SK-N-SH (cell line): ENCODE measurements at regions not wholly inside any gene's neighbourhood (a gene's known extent, or its start where the extent isn't known, plus 50 kb on each side); places are given as distances from the start of the nearest gene placed in this dataset.

ENCODE experiments used
- CTCF ChIP-seq: fragments of 200-600 bp; sonication (generic); IDR thresholded peaks from 2 replicates; pipeline ENCODE4 v1.6.1; 2017; ENCODE audit warnings: antibody characterized with exemption, mild to moderate bottlenecking, moderate library complexity
- ELF1 ChIP-seq: IDR thresholded peaks from 2 replicates; pipeline ENCODE4 v1.4.0; 2012
- FOXM1 ChIP-seq: IDR thresholded peaks from 2 replicates; pipeline ENCODE4 v1.4.0; 2012; ENCODE audit warnings: low read depth, mild to moderate bottlenecking
- GABPA ChIP-seq: IDR thresholded peaks from 2 replicates; pipeline ENCODE4 v1.4.0; 2012; ENCODE audit warnings: low read depth, mild to moderate bottlenecking
- MAX ChIP-seq: IDR thresholded peaks from 2 replicates; pipeline ENCODE4 v1.4.0; 2012; ENCODE audit warnings: low read depth
- RFX5 ChIP-seq: IDR thresholded peaks from 2 replicates; pipeline ENCODE4 v1.6.1; 2012; ENCODE audit warnings: mild to moderate bottlenecking, improper control_type of control experiment, low read length
- TAF1 ChIP-seq: IDR thresholded peaks from 2 replicates; pipeline ENCODE4 v1.6.1; 2012; ENCODE audit warnings: low read depth, mild to moderate bottlenecking, low read length, moderate library complexity, borderline replicate concordance
- TEAD4 ChIP-seq: IDR thresholded peaks from 2 replicates; pipeline ENCODE4 v1.4.0; 2012; ENCODE audit warnings: mild to moderate bottlenecking, borderline replicate concordance; ENCODE audit not compliant: insufficient read depth

- no peak for TF ChIP-seq TEAD4
- TF ChIP-seq CTCF = no peak
- TF ChIP-seq RFX5 = no peak
- no peak for TF ChIP-seq GABPA
- TF ChIP-seq FOXM1 = no peak
- TF ChIP-seq TAF1 = no peak
- TF ChIP-seq MAX = no peak
- TF ChIP-seq ELF1 = no peak
Measured at GRCh38 chr12:16458521-16459078, 111.2 kb downstream of the MGST1 start.
